Smooth muscle cell (in vitro differentiated cells): ENCODE measurements at regions not wholly inside any gene's neighbourhood (a gene's known extent, or its start where the extent isn't known, plus 50 kb on each side); places are given as distances from the start of the nearest gene placed in this dataset.

Source experiments
- DNase-seq: peaks from one replicate; lab custom pipeline; 2025; ENCODE audit not compliant: unreplicated experiment; lab: John Stamatoyannopoulos, UW
- H2AFZ ChIP-seq: fragments of 200-600 bp; sonication (generic); 2 replicates; pipeline ENCODE4 v1.6.0; 2016; ENCODE audit warnings: antibody characterized with exemption, low read depth, mild to moderate bottlenecking
- H3F3A ChIP-seq: fragments of 200-600 bp; sonication (generic); 2 replicates; pipeline ENCODE4 v1.6.0; 2017; ENCODE audit warnings: antibody characterized with exemption, low read depth
- H3K27ac ChIP-seq: fragments of 200-600 bp; sonication (generic); 2 replicates; pipeline ENCODE4 v1.5.1; 2016; ENCODE audit warnings: low read depth, mild to moderate bottlenecking
- H3K27me3 ChIP-seq: fragments of 200-600 bp; sonication (generic); 2 replicates; pipeline ENCODE4 v1.6.1; 2016; ENCODE audit warnings: low read depth, mild to moderate bottlenecking
- H3K36me3 ChIP-seq: fragments of 200-600 bp; sonication (generic); 2 replicates; pipeline ENCODE4 v1.5.1; 2016; ENCODE audit warnings: low read depth
- H3K4me1 ChIP-seq: fragments of 200-600 bp; sonication (generic); 2 replicates; pipeline ENCODE4 v1.5.1; 2016; ENCODE audit warnings: low read depth
- H3K4me2 ChIP-seq: fragments of 200-600 bp; sonication (generic); 2 replicates; pipeline ENCODE4 v1.6.0; 2016; ENCODE audit warnings: mild to moderate bottlenecking
- H3K4me3 ChIP-seq: fragments of 200-600 bp; sonication (generic); 2 replicates; pipeline ENCODE4 v1.5.1; 2016; ENCODE audit warnings: mild to moderate bottlenecking
- H3K79me2 ChIP-seq: fragments of 200-600 bp; sonication (generic); 2 replicates; pipeline ENCODE4 v1.6.0; 2016; ENCODE audit warnings: low read depth, mild to moderate bottlenecking
- H3K9ac ChIP-seq: fragments of 200-600 bp; sonication (generic); 2 replicates; pipeline ENCODE4 v1.6.0; 2016; ENCODE audit warnings: low read depth
- H3K9me3 ChIP-seq: fragments of 200-600 bp; sonication (generic); replicated peaks from 2 replicates; pipeline ENCODE4 v1.5.1; 2016; ENCODE audit warnings: low read depth
- H4K20me1 ChIP-seq: fragments of 200-600 bp; sonication (generic); 2 replicates; pipeline ENCODE4 v1.6.0; 2016; ENCODE audit warnings: low read depth
- WGBS: methylation state at CpG from one replicate; pipeline ENCODE4 v1.1.7; 2016; ENCODE audit warnings: low lambda C conversion rate; 5-methylcytosine and 5-hydroxymethylcytosine counted together
- TF ChIP-seq, protein P1 (sequence below): fragments of 200-600 bp; sonication (generic); IDR thresholded peaks from 2 replicates; pipeline ENCODE4 v1.5.1; 2017; ENCODE audit warnings: borderline replicate concordance, mild to moderate bottlenecking, antibody characterized with exemption; ENCODE audit not compliant: insufficient read depth, poor library complexity, severe bottlenecking

- DNase-seq: no peak
- H3K27me3 ChIP-seq: no peaks in the 10 kb centered on the region
- H3K4me2 ChIP-seq: peak overlapping the region; percentile 62
- peak overlapping the region; percentile 66 for H3K27ac ChIP-seq
- no peaks in the 10 kb centered on the region for H3K9me3 ChIP-seq
- H3K4me3 ChIP-seq: no peak overlapping the region
- peaks cover 12% of the 10 kb centered on the region for H3K4me1 ChIP-seq
- no peaks in the 10 kb centered on the region for H3F3A ChIP-seq
- H3K9ac ChIP-seq: peak overlapping the region; percentile 60
- peak overlapping the region; percentile 5 for H2AFZ ChIP-seq
- TF ChIP-seq, protein P1, sequence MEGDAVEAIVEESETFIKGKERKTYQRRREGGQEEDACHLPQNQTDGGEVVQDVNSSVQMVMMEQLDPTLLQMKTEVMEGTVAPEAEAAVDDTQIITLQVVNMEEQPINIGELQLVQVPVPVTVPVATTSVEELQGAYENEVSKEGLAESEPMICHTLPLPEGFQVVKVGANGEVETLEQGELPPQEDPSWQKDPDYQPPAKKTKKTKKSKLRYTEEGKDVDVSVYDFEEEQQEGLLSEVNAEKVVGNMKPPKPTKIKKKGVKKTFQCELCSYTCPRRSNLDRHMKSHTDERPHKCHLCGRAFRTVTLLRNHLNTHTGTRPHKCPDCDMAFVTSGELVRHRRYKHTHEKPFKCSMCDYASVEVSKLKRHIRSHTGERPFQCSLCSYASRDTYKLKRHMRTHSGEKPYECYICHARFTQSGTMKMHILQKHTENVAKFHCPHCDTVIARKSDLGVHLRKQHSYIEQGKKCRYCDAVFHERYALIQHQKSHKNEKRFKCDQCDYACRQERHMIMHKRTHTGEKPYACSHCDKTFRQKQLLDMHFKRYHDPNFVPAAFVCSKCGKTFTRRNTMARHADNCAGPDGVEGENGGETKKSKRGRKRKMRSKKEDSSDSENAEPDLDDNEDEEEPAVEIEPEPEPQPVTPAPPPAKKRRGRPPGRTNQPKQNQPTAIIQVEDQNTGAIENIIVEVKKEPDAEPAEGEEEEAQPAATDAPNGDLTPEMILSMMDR: no peak
- no peaks in the 10 kb centered on the region for H4K20me1 ChIP-seq
- no peaks in the 10 kb centered on the region for H3K36me3 ChIP-seq
- no peaks in the 10 kb centered on the region for H3K79me2 ChIP-seq
- 3% methylated on average over 2 of the region's 2 CpGs for WGBS
Observed at GRCh38 chr11:29018631-29019030, 910.4 kb downstream of the METTL15 start.

GRCh38 chr11:29017941-29018340, 909.8 kb downstream of the METTL15 start:
- Histone ChIP-seq H3K79me2 (no peaks in the 10 kb centered on the region), H3K9me3 (no peaks in the 10 kb centered on the region), H3K27ac (peak overlapping the region; percentile 66), H4K20me1 (no peaks in the 10 kb centered on the region), H3K4me2 (no peak overlapping the region), H3F3A (no peaks in the 10 kb centered on the region), H3K36me3 (no peaks in the 10 kb centered on the region), H2AFZ (no peak overlapping the region), H3K27me3 (no peaks in the 10 kb centered on the region), H3K9ac (no peak overlapping the region), H3K4me3 (no peak overlapping the region), H3K4me1 (peaks cover 12% of the 10 kb centered on the region)
- 97% methylated on average over 2 of the region's 2 CpGs for WGBS
- TF ChIP-seq, protein P1: no peak
- DNase-seq: no peak

- no peak for DNase-seq
- TF ChIP-seq, protein P1: no peak
- no peaks in the 10 kb centered on the region for H3F3A ChIP-seq
- H3K4me2 ChIP-seq: no peak overlapping the region
- no peak overlapping the region for H2AFZ ChIP-seq
- no peaks in the 10 kb centered on the region for H3K79me2 ChIP-seq
- H3K36me3 ChIP-seq: no peaks in the 10 kb centered on the region
- H3K4me3 ChIP-seq: no peak overlapping the region
- no peak overlapping the region for H3K9ac ChIP-seq
- H3K27ac ChIP-seq: no peak overlapping the region
- 37% methylated on average over 2 of the region's 2 CpGs for WGBS
- H3K27me3 ChIP-seq: no peaks in the 10 kb centered on the region
- H4K20me1 ChIP-seq: no peaks in the 10 kb centered on the region
- no peaks in the 10 kb centered on the region for H3K4me1 ChIP-seq
- H3K9me3 ChIP-seq: no peaks in the 10 kb centered on the region
Observed at GRCh38 chr11:29012507-29012906, 904.3 kb downstream of the METTL15 start.

GRCh38 chr11:29009426-29009825, 901.2 kb downstream of the METTL15 start:
- H4K20me1 ChIP-seq: no peaks in the 10 kb centered on the region
- H3K4me3 ChIP-seq: no peak overlapping the region
- no peak overlapping the region for H3K27ac ChIP-seq
- no peaks in the 10 kb centered on the region for H3K9me3 ChIP-seq
- H3K4me1 ChIP-seq: no peaks in the 10 kb centered on the region
- H2AFZ ChIP-seq: no peak overlapping the region
- H3K27me3 ChIP-seq: no peaks in the 10 kb centered on the region
- H3F3A ChIP-seq: no peaks in the 10 kb centered on the region
- TF ChIP-seq, protein P1: no peak
- DNase-seq: no peak
- no peak overlapping the region for H3K9ac ChIP-seq
- no peaks in the 10 kb centered on the region for H3K79me2 ChIP-seq
- H3K36me3 ChIP-seq: no peaks in the 10 kb centered on the region
- H3K4me2 ChIP-seq: no peak overlapping the region
